NCI-H128 (cell line): ENCODE measurements at regions not wholly inside any gene's neighbourhood (a gene's known extent, or its start where the extent isn't known, plus 50 kb on each side); places are given as distances from the start of the nearest gene placed in this dataset.
"Not testable (repeated sequence)": the region's sequence is repeated elsewhere in the genome, so short reads cannot be mapped to it uniquely, and the experiment has no call there.

Source experiments
- DNase-seq: peaks from one replicate; lab custom pipeline; 2025; ENCODE audit not compliant: unreplicated experiment; lab: John Stamatoyannopoulos, UW

- DNase-seq: not testable (repeated sequence)
Measured at GRCh38 chr22:47488131-47488530, 725.7 kb downstream of the TBC1D22A start.

GRCh38 chr22:47486569-47487312 is 724.3 kb downstream of the TBC1D22A start:
- no peak for DNase-seq

DNA sequence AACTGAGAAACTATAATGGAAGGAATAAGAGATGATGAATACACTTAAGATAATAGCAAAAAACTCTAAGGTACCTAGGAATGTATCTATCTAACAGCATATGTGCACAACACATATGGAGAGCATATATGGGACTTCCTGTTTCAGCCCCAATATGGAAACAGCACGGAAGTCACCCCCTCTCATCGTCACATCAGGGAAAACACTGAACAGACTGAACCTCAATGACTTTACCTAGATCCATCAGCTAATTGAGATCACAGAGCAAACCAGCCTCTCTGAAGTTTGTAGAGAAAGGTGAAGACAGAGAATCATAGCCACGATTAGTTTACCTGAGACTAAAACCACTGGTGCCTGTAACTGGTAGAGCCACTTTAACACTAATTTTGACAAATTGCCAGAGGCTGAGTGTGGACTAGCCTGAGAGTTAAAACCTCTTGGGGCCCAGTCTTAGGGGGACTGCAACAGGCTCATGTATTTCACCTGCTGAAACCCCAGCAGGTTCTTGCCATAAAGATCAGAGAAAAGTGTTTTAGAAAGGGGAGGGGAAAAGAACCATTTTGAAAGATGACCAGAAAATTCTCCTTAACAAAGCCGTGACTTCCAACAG is 722.6 kb downstream of the TBC1D22A start:
- DNase-seq: no peak

GRCh38 chr22:47476231-47476630 is 713.8 kb downstream of the TBC1D22A start:
- DNase-seq: no peak

GRCh38 chr22:47474895-47475294 is 712.4 kb downstream of the TBC1D22A start:
- DNase-seq: no peak

- no peak for DNase-seq
Measured at GRCh38 chr22:47474464-47474863, 712.0 kb downstream of the TBC1D22A start.

DNA sequence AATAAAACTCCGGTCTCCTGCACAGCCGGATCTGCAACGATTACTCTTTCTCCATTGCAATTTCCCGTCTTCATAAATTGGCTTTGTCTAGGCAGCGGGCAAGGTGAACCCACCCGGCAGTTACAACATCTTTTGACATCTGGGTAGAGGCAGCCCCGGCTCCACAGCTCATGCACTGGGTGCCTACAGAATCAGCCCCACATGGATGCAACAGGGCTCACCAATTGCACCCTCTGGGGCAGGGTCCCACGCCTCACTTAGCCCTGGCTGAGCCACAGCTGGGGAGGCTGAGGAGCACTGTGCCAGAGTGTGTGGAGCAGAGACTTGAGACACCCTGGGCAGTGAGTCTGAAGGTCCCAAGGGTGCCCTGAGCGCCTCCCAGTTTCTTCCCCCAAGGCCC is 710.2 kb downstream of the TBC1D22A start:
- DNase-seq: no peak

DNA sequence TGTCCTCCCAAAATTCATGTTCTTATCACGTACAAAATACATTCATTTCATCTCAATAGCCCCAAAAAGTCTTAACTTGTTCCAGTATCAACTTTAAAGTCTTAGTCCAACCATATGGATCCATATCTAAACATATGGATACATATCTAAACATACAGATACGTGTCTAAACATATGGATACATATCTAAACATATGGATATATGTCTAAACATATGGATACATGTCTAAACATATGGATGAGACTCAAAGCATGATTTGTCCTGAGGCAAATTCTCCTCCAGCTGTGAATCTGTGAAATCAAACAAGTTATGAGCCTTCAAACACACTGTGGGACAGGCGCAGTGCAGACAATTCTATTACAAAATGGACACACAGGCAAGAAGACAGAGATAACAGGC is 709.0 kb downstream of the TBC1D22A start:
- DNase-seq: no peak

- no peak for DNase-seq
Measured at GRCh38 chr22:47465809-47466208, 703.4 kb downstream of the TBC1D22A start.

- DNase-seq: no peak
Measured at GRCh38 chr22:47465222-47465621, 702.8 kb downstream of the TBC1D22A start.

GRCh38 chr22:47463220-47463619 is 700.8 kb downstream of the TBC1D22A start:
- DNase-seq: no peak

GRCh38 chr22:47460861-47461260 is 698.4 kb downstream of the TBC1D22A start:
- no peak for DNase-seq

DNA sequence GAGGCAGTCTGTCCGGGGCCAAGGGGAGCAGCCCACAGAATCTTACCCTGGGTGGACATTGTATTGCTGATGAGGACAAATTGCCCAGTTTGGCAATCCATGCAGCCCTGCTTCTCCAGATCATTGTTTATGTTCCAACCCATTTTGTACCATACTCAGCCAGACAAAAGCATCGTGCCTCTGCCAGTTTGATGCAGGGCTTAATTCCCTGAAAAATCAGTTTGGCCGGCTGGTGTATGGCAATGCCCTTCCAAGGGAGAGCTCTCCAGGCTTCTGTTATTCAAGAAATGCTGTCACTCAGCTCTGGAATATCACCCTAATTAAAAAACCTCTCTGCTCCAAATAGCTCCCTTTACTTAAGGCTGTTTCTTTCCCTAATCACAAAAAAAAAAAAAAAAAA is 697.7 kb downstream of the TBC1D22A start:
- no peak for DNase-seq

GRCh38 chr22:47458348-47458747 is 695.9 kb downstream of the TBC1D22A start:
- DNase-seq: no peak

DNA sequence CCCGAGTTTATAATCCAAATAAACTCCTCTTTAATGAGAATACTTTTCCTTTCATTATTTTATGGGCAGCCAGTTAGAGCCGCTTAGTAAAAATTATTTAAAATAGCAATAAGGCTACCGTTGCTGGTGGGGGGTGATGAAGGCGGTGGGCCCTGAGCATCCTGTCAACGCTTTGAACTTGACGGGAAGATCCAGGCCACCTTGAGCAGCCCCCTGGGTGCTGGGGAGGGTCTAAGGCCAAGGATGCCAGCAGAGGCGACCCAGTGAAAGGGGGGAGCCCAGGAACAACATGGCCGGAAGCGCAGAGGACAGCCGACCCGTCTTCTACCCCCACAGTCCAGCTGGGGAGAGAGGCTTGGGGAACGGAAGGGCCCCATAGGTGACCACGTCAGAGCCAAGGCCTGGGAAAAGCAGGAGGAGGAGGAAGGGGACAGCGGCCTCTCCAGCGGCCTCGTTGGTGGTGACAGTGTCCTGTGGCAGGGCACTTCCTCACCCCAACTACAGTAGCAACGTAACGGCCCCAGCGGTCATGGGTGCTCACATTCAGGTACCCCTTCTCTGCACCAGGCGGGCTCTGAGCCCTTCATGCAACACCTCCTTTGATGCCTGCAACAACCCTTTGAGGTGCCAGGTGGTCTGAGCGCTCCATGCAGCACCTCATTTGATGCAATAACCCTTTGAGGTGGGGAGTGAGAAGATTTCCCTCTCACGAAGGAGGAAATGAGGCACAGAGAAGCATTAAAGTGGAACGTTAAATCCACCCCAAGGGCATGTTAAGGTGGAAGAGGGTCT is 695.3 kb downstream of the TBC1D22A start:
- DNase-seq: no peak

DNA sequence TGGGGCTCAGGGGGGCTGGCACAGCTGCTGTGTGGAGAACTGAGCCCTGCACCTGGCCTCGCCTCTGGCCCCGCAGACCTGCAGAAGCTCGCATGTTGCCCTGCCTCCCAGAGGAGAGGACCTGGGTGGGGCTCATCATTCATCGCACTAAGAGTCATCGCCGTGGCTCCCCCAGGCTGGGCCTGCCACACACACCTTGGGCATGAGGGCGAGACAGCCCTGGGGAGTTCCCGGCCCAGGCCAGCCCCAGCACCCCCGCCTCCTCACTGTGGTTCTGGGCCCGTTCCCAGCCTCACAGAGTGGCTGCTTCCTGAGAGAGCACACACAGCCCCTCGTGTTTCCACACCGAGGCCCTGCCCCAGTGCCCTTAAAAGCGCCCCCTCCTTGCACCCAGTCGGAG is 694.6 kb downstream of the TBC1D22A start:
- DNase-seq: no peak

DNA sequence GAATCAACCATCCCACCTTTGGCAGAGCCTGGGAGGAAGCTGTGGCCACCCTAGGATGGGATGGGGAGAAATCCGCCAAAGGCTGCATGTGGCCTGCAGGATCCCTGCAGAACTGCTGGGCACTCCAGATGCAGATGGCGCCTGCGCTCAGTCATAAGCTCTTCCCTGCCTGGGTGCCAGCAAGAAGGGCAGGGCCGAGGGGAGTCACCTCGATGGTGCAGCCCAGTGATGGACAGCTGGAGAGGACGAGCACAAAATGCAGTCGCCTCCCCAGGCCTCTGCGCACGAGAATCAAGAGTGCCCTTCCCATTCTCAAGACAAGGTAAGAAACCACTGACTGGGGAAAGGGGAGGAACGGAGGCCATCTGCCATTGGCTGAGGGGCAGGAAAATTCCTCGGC is 693.6 kb downstream of the TBC1D22A start:
- no peak for DNase-seq

- DNase-seq: no peak
Measured at GRCh38 chr22:47453049-47453448, 690.6 kb downstream of the TBC1D22A start.

- DNase-seq: no peak
Measured at GRCh38 chr22:47452184-47452583, 689.7 kb downstream of the TBC1D22A start.

GRCh38 chr22:47450876-47451475 is 688.5 kb downstream of the TBC1D22A start:
- no peak for DNase-seq

DNA sequence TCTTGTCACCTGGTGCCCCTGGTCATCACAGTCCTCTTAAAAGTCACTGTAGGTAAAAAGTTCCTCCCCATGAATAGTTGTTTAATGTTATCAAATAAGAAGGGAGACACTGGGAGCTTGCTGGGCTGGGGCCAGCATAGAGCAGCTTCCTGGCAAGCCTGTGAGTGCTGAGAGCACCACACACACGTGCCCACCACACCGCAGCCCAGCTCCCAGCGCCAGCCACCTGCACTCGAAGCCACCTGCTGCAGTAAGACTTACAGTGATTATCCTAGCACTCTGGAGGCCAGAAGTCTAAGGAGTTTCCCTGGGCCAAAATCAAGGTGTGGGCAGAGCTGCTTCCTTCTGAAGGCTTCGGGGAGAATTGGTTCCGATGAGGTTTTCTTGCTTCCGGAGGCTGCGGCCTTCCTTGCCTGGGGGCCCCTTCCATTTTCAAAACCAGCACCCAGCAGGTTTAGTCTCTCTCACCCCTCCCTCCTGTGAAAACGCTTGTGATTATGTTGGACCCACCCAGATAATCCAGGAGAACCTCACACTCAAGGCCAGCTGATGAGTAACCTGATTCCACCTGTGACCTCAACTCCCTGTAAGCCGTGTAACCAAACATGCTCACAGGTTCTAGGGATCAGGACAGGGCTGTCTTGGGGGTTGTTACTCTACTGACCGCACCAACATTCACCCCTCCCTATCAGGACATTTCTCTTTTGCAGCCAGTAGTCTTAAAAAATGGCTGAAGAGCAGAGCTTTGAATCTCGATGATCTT is 687.2 kb downstream of the TBC1D22A start:
- no peak for DNase-seq
